K562 (cell line): ENCODE measurements at regions not wholly inside any gene's neighbourhood (a gene's known extent, or its start where the extent isn't known, plus 50 kb on each side); places are given as distances from the start of the nearest gene placed in this dataset.

Source experiments
- ATAC-seq: fragments of 200-7000 bp; cut with Tn5 transposase; 3 replicates; pipeline ENCODE4 v1.9.1; 2020; ENCODE audit warnings: moderate library complexity
- BruUV-seq: library from RNA; stranded (reverse); fragments of 400-500 nt; replicated peaks from 2 replicates; lab custom pipeline; 2021; lab: Mats Ljungman, UMichigan
- CTCF ChIA-PET: fragments of 300-600 bp; formaldehyde crosslinking; extraction: SDS; loops from one replicate; lab custom pipeline; 2021; ENCODE audit warnings: low intra/inter-chr PET ratio; lab: Yijun Ruan, JAX
- POLR2A ChIA-PET: fragments of 300-600, 350-650 bp; sonication (Branson Sonifier 250); formaldehyde crosslinking; extraction: SDS; loops from one replicate; lab custom pipeline; 2021; ENCODE audit warnings: antibody characterized with exemption, inconsistent platforms; lab: Yijun Ruan, JAX
- DNase-seq, 4 experiments: peaks; one replicate each; pipeline versions ENCODE4 v3.0.0 to v3.0.0-alpha.2; 2011 to 2018; ENCODE audit warnings: low spot score in 3 of 4, mixed read lengths in 3 of 4; ENCODE audit errors: extremely low read depth in 1 of 4
- FAIRE-seq: peaks from 2 replicates; lab custom pipeline; 2011; peaks lifted over from hg19 to GRCh38; lab: Jason Lieb, UNC
- H2AFZ ChIP-seq: 2 replicates; pipeline ENCODE4 v1.6.0; 2011; ENCODE audit warnings: low read depth, low read length, control low read depth, inconsistent platforms
- H3K27ac ChIP-seq: fragments of 200-600 bp; 3 replicates; pipeline ENCODE4 v1.8.0; 2011; ENCODE audit warnings: low read depth, mild to moderate bottlenecking, control low read depth, inconsistent platforms, low read length, moderate library complexity, mixed read lengths; ENCODE audit errors: extremely low read depth
- H3K27me3 ChIP-seq, 2 experiments: fragments of 300-600 bp in 1 of 2; 2 replicates in 1 of 2; 3 replicates in 1 of 2; pipeline versions ENCODE4 v1.6.0 to v1.8.0; 2011; ENCODE audit warnings: inconsistent platforms in 2 of 2, low read length in 2 of 2, mild to moderate bottlenecking in 1 of 2, mixed read lengths in 1 of 2, moderate library complexity in 1 of 2; ENCODE audit not compliant: control insufficient read depth in 2 of 2, insufficient read depth in 2 of 2
- H3K36me3 ChIP-seq: fragments of 300-600 bp; 3 replicates; pipeline ENCODE4 v1.8.0; 2011; ENCODE audit warnings: mild to moderate bottlenecking, low read length, inconsistent platforms; ENCODE audit not compliant: control insufficient read depth, insufficient read depth
- H3K4me1 ChIP-seq, 2 experiments: fragments of 200-600 bp in 1 of 2; replicated peaks in 1 of 2; 2 replicates in 1 of 2; 3 replicates in 1 of 2; pipeline versions ENCODE4 v1.5.1 to v1.8.0; 2011; ENCODE audit warnings: inconsistent platforms in 2 of 2, low read length in 2 of 2, mild to moderate bottlenecking in 1 of 2, mixed read lengths in 1 of 2, moderate library complexity in 1 of 2; ENCODE audit not compliant: control insufficient read depth in 2 of 2, insufficient read depth in 2 of 2
- H3K4me2 ChIP-seq: 2 replicates; pipeline ENCODE4 v1.6.1; 2011; ENCODE audit warnings: low read length, control low read depth, inconsistent platforms, mixed read lengths; ENCODE audit not compliant: insufficient read depth
- H3K4me3 ChIP-seq: fragments of 200-600 bp; sonication (generic), shearing (Covaris generic); 2 replicates; pipeline ENCODE4 v1.5.1; 2016; ENCODE audit warnings: control low read depth, inconsistent platforms
- H3K79me2 ChIP-seq: fragments of 200-600 bp; 3 replicates; pipeline ENCODE4 v1.8.0; 2011; ENCODE audit warnings: low read length, inconsistent platforms; ENCODE audit not compliant: control insufficient read depth, insufficient read depth
- H3K9ac ChIP-seq, 2 experiments: 2 replicates each; pipeline versions ENCODE4 v1.6.0 to v1.6.1; 2011; ENCODE audit warnings: low read depth in 2 of 2, low read length in 2 of 2, control low read depth in 1 of 2, inconsistent platforms in 1 of 2, mild to moderate bottlenecking in 1 of 2, mixed read lengths in 1 of 2; ENCODE audit not compliant: insufficient read depth in 1 of 2
- H3K9me1 ChIP-seq: one replicate; pipeline ENCODE4 v1.6.0; 2011; ENCODE audit warnings: inconsistent platforms, mild to moderate bottlenecking, low read length, moderate library complexity; ENCODE audit not compliant: control insufficient read depth, insufficient read depth
- H3K9me3 ChIP-seq: replicated peaks from 2 replicates; pipeline ENCODE4 v1.5.1; 2011; ENCODE audit warnings: low read depth, low read length, inconsistent platforms; ENCODE audit not compliant: control insufficient read depth, insufficient read depth
- H4K20me1 ChIP-seq: replicated peaks from 2 replicates; pipeline ENCODE4 v1.6.1; 2011; ENCODE audit warnings: low read length, inconsistent platforms, mixed read lengths; ENCODE audit not compliant: control insufficient read depth, insufficient read depth
- C11orf30 ChIP-seq: fragments of 450-650 bp; IDR thresholded peaks from 2 replicates; pipeline ENCODE4 v1.6.1; 2016; ENCODE audit warnings: low read depth, mild to moderate bottlenecking
- LARP7 ChIP-seq: fragments of 450-650 bp; IDR thresholded peaks from 2 replicates; pipeline ENCODE4 v1.6.1; 2016
- LCOR ChIP-seq: sonication (generic); formaldehyde crosslinking; IDR thresholded peaks from 2 replicates; pipeline ENCODE4 v1.8.0; 2022; ENCODE audit warnings: mild to moderate bottlenecking, missing genetic modification reagents
- MAFF ChIP-seq: IDR thresholded peaks from 2 replicates; pipeline ENCODE4 v1.6.1; 2012; ENCODE audit warnings: low read length, improper control_type of control experiment
- MAFG ChIP-seq: fragments of 450-650 bp; conservative IDR thresholded peaks from 2 replicates; pipeline ENCODE4 v1.6.1; 2016; ENCODE audit warnings: missing genetic modification characterization, missing compliant biosample characterization
- RBM25 ChIP-seq: fragments of 200-400 bp; formaldehyde crosslinking; IDR thresholded peaks from 2 replicates; pipeline ENCODE4 v1.6.1; 2018; ENCODE audit warnings: low read length, low read depth, moderate library complexity; ENCODE audit not compliant: severe bottlenecking
- ZNF134 ChIP-seq: fragments of 250-450 bp; sonication (Bioruptor Pico); conservative IDR thresholded peaks from 2 replicates; pipeline ENCODE4 v1.4.0; 2020
- ZNF143 ChIP-seq: sonication (generic); formaldehyde crosslinking; IDR thresholded peaks from 2 replicates; pipeline ENCODE4 v1.9.0; 2022; ENCODE audit warnings: mild to moderate bottlenecking, missing genetic modification reagents
- ZNF316 ChIP-seq: fragments of 450-650 bp; IDR thresholded peaks from 2 replicates; pipeline ENCODE4 v1.6.1; 2016
- ZNF445 ChIP-seq: fragments of 250-450 bp; sonication (Bioruptor Pico); IDR thresholded peaks from 2 replicates; pipeline ENCODE4 v1.4.0; 2020; ENCODE audit warnings: low read depth, mild to moderate bottlenecking, moderate library complexity
- WGBS: fragments of 100-300 bp; shearing (Covaris generic); methylation state at CpG from one replicate; pipeline ENCODE4 v1.1.6; 2016; ENCODE audit warnings: low coverage, mixed read lengths; ENCODE audit not compliant: insufficient coverage; ENCODE audit errors: missing lambda C conversion rate; 5-methylcytosine and 5-hydroxymethylcytosine counted together
- in situ Hi-C: fragments of 300-500 bp; cut with MboI; formaldehyde crosslinking; loops from 4 replicates; pipeline ENCODE4 v1.15.0; 2018; ENCODE audit warnings: inconsistent platforms, mixed read lengths
- intact Hi-C: fragments of 100-400 bp; cut with micrococcal nuclease; formaldehyde crosslinking; loops from 2 replicates; pipeline ENCODE4 v1.14.2; 2022

DNA sequence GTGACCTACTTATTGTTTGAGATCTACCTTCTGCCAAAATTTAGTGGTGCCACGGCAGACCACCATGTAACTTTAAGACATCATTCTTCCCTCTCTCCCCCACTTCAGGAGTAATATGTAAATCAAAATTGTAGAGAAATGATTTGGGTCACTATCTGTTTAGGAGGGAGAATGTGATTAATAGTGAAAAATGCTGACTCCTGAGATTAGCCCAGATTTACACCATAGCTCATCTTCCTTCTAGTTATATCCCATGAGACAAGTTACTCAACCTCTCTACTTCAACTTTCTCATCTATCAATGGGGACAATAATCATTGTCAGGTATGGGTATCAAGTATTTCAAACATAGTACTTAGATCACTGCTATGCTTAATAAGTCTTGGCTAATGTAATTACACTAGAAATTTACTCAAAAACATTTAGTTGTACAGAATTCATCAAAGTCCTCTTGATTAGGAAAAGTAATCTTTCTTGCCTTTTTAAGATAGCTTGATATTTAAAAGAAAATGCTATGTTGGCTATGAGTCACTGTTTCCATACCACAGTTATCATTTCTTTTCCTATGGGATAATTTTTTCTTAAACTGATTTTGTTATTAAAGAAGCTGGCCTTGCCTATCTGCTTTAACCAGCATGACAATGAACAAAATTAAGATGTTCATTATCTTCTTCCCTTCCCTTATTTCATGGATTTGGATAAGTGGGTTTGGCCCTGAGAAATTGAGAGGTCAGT is 1038.9 kb upstream of the ZEB2 start:
- Histone ChIP-seq H3K9ac (no peak overlapping the region), H3K9me3 (no peaks in the 10 kb centered on the region), H4K20me1 (no peaks in the 10 kb centered on the region), H2AFZ (no peak overlapping the region), H3K4me2 (no peak overlapping the region), H3K36me3 (no peaks in the 10 kb centered on the region), H3K9me1 (no peaks in the 10 kb centered on the region), H3K27ac (no peak overlapping the region), H3K27me3 (no peaks in the 10 kb centered on the region), H3K79me2 (no peaks in the 10 kb centered on the region), H3K4me1 (no peaks in the 10 kb centered on the region), H3K4me3 (no peak overlapping the region)
- CTCF ChIA-PET = no interaction called here
- BruUV-seq = no TSS peak
- ATAC-seq (no peak), FAIRE-seq (no peak), DNase-seq (no peak)
- 71% methylated on average over 1 of the region's 1 CpG for WGBS
- in situ Hi-C loops = no loop called here
- TF ChIP-seq MAFG (tag) = peak; percentile 41; the same call in 1 of the 2 replicates
- TF ChIP-seq MAFF = peak; percentile 18; the same call in 1 of the 2 replicates
- peak; percentile 61 for TF ChIP-seq C11orf30
- no peak for TF ChIP-seq LARP7
- TF ChIP-seq ZNF143 (CRISPR knock-in tag) = no peak
- peak; percentile 75 for TF ChIP-seq ZNF316
- TF ChIP-seq LCOR (CRISPR knock-in tag) = no peak
- POLR2A ChIA-PET = no interaction called here
- intact Hi-C loops = no loop called here

DNA sequence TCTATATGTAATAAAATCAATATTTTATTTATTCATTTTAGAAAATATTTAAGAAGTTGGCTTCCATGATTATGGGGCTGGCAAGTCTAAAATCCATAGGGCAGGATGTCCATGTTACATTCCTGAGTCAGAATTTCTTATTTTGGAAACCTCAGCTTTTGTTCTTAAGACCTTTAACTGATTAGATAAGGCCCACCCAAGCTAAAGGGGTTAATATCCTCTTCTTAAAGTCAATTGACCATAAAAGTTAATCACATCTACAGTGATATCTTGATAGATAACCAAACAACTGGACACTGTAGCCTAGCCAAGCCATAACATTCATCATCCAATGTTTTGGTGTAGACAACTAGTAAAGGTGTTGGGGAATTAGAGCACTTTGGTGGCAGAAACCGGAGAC is 1035.4 kb upstream of the ZEB2 start:
- FAIRE-seq (no peak), DNase-seq (no peak), ATAC-seq (no peak)
- intact Hi-C loops = no loop called here
- Histone ChIP-seq H2AFZ (no peak overlapping the region), H3K79me2 (no peaks in the 10 kb centered on the region), H3K27me3 (no peaks in the 10 kb centered on the region), H3K4me2 (no peak overlapping the region), H3K9me3 (no peaks in the 10 kb centered on the region), H3K4me3 (no peak overlapping the region), H3K36me3 (no peaks in the 10 kb centered on the region), H3K4me1 (no peaks in the 10 kb centered on the region), H3K9me1 (no peaks in the 10 kb centered on the region), H4K20me1 (no peaks in the 10 kb centered on the region), H3K9ac (no peak overlapping the region), H3K27ac (no peak overlapping the region)
- WGBS = 75% methylated on average over 1 of the region's 1 CpG
- CTCF ChIA-PET = no interaction called here
- BruUV-seq = no TSS peak
- POLR2A ChIA-PET = no interaction called here
- in situ Hi-C loops = no loop called here
- peak; percentile 10 for TF ChIP-seq RBM25
- TF ChIP-seq ZNF445 = no peak
- peak; percentile 86 for TF ChIP-seq ZNF134 (CRISPR knock-in tag)
